ENCODE measurements at regions not wholly inside any gene's neighbourhood (a gene's known extent, or its start where the extent isn't known, plus 50 kb on each side); places are given as distances from the start of the nearest gene placed in this dataset.

DNA sequence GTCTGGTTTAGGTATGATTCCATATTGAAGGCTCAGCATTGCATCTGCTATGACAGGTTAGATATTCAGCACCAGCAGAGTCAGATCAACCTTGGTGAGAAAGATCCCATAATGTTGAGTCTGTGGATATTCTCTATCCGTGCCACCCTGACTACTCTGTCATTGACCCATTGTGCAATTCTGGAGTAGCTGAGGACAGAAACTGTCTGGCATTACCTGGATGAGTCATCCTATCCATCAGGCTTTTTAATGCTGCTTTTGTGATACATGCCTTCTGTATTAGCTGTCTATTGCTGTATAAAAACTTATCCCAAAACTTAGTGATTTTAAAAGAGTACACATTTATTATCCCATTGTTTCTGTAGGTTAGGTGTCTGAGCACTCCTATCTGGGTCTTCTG is 189.1 kb upstream of the FAT3 start:
- TF ChIP-seq, protein P1, sequence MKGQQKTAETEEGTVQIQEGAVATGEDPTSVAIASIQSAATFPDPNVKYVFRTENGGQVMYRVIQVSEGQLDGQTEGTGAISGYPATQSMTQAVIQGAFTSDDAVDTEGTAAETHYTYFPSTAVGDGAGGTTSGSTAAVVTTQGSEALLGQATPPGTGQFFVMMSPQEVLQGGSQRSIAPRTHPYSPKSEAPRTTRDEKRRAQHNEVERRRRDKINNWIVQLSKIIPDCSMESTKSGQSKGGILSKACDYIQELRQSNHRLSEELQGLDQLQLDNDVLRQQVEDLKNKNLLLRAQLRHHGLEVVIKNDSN (IDR thresholded peaks at IDR 0.05), result no peak
- TF ChIP-seq NFIC (IDR thresholded peaks at IDR 0.05) (no peak), TAF1 (IDR thresholded peaks at IDR 0.05; ENCODE audit: low read depth) (no peak), EP300 (IDR thresholded peaks at IDR 0.05; ENCODE audit: borderline replicate concordance) (no peak), CEBPB (IDR thresholded peaks at IDR 0.05) (no peak), YY1 (IDR thresholded peaks at IDR 0.05; ENCODE audit: low read depth) (no peak), FOXM1 (IDR thresholded peaks at IDR 0.05; ENCODE audit: borderline replicate concordance, low read depth) (no peak), TEAD4 (IDR thresholded peaks at IDR 0.05) (no peak), TCF12 (IDR thresholded peaks at IDR 0.05; ENCODE audit: low read depth) (no peak), EGR1 (IDR thresholded peaks at IDR 0.05) (no peak), RAD21 (IDR thresholded peaks at IDR 0.05; ENCODE audit: low read depth) (no peak), ZBTB7A (IDR thresholded peaks at IDR 0.05; ENCODE audit: low read depth) (no peak), CREB1 (IDR thresholded peaks at IDR 0.05; ENCODE audit: low read depth) (no peak)
- TF ChIP-seq, protein P2, sequence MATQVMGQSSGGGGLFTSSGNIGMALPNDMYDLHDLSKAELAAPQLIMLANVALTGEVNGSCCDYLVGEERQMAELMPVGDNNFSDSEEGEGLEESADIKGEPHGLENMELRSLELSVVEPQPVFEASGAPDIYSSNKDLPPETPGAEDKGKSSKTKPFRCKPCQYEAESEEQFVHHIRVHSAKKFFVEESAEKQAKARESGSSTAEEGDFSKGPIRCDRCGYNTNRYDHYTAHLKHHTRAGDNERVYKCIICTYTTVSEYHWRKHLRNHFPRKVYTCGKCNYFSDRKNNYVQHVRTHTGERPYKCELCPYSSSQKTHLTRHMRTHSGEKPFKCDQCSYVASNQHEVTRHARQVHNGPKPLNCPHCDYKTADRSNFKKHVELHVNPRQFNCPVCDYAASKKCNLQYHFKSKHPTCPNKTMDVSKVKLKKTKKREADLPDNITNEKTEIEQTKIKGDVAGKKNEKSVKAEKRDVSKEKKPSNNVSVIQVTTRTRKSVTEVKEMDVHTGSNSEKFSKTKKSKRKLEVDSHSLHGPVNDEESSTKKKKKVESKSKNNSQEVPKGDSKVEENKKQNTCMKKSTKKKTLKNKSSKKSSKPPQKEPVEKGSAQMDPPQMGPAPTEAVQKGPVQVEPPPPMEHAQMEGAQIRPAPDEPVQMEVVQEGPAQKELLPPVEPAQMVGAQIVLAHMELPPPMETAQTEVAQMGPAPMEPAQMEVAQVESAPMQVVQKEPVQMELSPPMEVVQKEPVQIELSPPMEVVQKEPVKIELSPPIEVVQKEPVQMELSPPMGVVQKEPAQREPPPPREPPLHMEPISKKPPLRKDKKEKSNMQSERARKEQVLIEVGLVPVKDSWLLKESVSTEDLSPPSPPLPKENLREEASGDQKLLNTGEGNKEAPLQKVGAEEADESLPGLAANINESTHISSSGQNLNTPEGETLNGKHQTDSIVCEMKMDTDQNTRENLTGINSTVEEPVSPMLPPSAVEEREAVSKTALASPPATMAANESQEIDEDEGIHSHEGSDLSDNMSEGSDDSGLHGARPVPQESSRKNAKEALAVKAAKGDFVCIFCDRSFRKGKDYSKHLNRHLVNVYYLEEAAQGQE (IDR thresholded peaks at IDR 0.05; ENCODE audit: low read depth), result no peak
- TF ChIP-seq, protein P3, sequence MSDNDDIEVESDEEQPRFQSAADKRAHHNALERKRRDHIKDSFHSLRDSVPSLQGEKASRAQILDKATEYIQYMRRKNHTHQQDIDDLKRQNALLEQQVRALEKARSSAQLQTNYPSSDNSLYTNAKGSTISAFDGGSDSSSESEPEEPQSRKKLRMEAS (IDR thresholded peaks at IDR 0.05), result no peak

DNA sequence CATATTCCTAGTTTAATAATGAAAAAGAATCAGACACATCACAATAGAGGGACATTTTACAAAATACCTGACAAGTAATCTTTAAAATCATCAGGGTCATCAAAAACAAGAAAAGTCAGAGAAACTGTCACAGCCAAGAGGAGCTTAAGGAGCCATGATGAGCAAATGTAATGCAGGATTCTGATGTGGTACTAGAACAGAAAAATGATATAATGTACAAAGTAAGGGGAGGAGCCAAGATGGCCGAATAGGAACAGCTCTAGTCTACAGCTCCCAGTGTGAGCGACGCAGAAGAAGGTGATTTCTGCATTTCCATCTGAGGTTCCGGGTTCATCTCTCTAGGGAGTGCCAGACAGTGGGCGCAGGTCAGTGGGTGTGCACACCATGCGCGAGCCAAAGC is 198.0 kb upstream of the FAT3 start:
- TF ChIP-seq EP300 (IDR thresholded peaks at IDR 0.05; ENCODE audit: borderline replicate concordance) (no peak), FOXM1 (IDR thresholded peaks at IDR 0.05; ENCODE audit: borderline replicate concordance, low read depth) (no peak), TCF12 (IDR thresholded peaks at IDR 0.05; ENCODE audit: low read depth) (no peak), NFIC (IDR thresholded peaks at IDR 0.05) (no peak), EGR1 (IDR thresholded peaks at IDR 0.05) (no peak), YY1 (IDR thresholded peaks at IDR 0.05; ENCODE audit: low read depth) (no peak), RAD21 (IDR thresholded peaks at IDR 0.05; ENCODE audit: low read depth) (no peak), CEBPB (IDR thresholded peaks at IDR 0.05) (no peak), ZBTB7A (IDR thresholded peaks at IDR 0.05; ENCODE audit: low read depth) (no peak), TAF1 (IDR thresholded peaks at IDR 0.05; ENCODE audit: low read depth) (no peak)
- TF ChIP-seq, protein P1 (IDR thresholded peaks at IDR 0.05), result no peak
- TF ChIP-seq, protein P2 (IDR thresholded peaks at IDR 0.05; ENCODE audit: low read depth), result no peak
- TF ChIP-seq, protein P3 (IDR thresholded peaks at IDR 0.05), result no peak

DNA sequence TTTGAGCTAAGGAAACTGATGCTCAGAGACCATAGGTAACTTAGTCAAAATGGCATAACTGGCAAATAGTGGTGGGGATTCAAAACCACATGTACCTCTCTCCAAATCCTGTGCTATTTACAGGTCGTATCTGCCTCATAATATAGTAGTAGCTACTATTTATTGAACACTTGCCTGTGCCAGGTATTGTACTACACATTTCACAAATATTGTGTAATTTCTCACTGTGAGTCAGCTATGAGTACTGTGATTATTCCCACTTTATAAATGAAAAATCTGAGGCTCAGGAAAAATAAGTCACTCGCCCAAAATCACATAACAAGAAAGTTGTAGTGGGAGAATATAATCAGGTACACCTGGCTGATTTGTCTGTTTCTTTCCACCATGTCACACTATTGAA is 199.8 kb upstream of the FAT3 start:
- TF ChIP-seq, protein P1 (IDR thresholded peaks at IDR 0.05), result no peak
- no peak for TF ChIP-seq ZBTB7A (IDR thresholded peaks at IDR 0.05; ENCODE audit: low read depth)

DNA sequence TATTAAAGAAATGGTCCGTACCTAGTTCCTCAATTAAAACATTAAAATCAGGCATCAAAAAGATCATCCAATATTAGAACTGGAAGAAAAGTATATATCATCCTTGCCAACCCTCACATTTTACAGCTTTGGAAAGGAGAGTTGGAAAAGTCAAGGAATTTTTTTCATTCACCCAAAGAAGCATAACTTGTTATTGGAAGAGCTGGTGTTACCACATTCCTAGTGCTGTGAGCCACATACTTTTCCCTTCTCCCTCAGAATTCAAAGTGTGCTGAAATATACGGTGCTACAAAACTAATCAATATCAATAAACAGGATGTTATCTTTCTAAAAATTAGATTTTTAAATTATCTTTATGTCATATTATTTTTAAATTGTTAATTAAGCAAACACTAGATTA is 202.1 kb upstream of the FAT3 start:
- TF ChIP-seq, protein P3 (IDR thresholded peaks at IDR 0.05), result no peak
- TF ChIP-seq TAF1 (IDR thresholded peaks at IDR 0.05; ENCODE audit: low read depth) (no peak), YY1 (IDR thresholded peaks at IDR 0.05; ENCODE audit: low read depth) (no peak), CREB1 (IDR thresholded peaks at IDR 0.05; ENCODE audit: low read depth) (no peak), FOXM1 (IDR thresholded peaks at IDR 0.05; ENCODE audit: borderline replicate concordance, low read depth) (no peak), RAD21 (IDR thresholded peaks at IDR 0.05; ENCODE audit: low read depth) (no peak), EP300 (IDR thresholded peaks at IDR 0.05; ENCODE audit: borderline replicate concordance) (no peak), CEBPB (IDR thresholded peaks at IDR 0.05) (no peak)
- TF ChIP-seq, protein P1 (IDR thresholded peaks at IDR 0.05), result no peak

DNA sequence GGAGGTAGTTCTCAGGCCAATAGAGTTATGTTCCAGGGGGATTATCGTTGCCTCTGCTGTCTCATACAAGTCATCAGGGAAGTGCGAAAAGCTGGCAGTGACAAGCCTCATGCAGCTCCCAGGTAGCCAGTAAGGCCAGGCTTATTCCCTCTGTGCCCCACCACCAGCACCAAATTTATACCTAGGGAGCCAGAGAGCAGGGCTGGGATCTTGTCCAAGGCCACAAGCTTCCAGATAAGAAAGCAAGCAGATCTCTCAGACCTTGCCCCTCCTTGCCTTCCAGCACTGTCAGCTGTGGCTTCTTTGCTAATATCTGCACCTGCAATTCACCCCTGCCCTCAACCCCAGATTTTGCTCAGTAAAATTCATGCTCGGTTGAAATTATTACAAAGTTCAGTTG is 206.3 kb upstream of the FAT3 start:
- TF ChIP-seq RAD21 (IDR thresholded peaks at IDR 0.05; ENCODE audit: low read depth), result no peak
- no peak for TF ChIP-seq YY1 (IDR thresholded peaks at IDR 0.05; ENCODE audit: low read depth)
- TF ChIP-seq, protein P3 (IDR thresholded peaks at IDR 0.05), result no peak
- no peak for TF ChIP-seq CREB1 (IDR thresholded peaks at IDR 0.05; ENCODE audit: low read depth)
- TF ChIP-seq, protein P2 (IDR thresholded peaks at IDR 0.05; ENCODE audit: low read depth), result no peak

Measured in Ishikawa (cell line).